Activated T-cell treated with anti-CD3 and anti-CD28 coated beads, Interleukin-2, amount 50 U/mL, for 48 hours (primary cell): ENCODE measurements at regions not wholly inside any gene's neighbourhood (a gene's known extent, or its start where the extent isn't known, plus 50 kb on each side); places are given as distances from the start of the nearest gene placed in this dataset.

ENCODE experiments used
- DNase-seq, 2 experiments: peaks; one replicate each; pipeline ENCODE4 v3.0.0-alpha.2; 2020

- no peak for DNase-seq
Measured at GRCh38 chr19:30313353-30313750, 58.8 kb upstream of the ZNF536 start.

GRCh38 chr19:30314056-30314804 lies 58.0 kb upstream of the ZNF536 start:
- DNase-seq: no peak

- DNase-seq: no peak
Measured at GRCh38 chr19:30314805-30315155, 57.4 kb upstream of the ZNF536 start.

GRCh38 chr19:30315159-30315558 lies 57.0 kb upstream of the ZNF536 start:
- no peak for DNase-seq

GRCh38 chr19:30316000-30316491 lies 56.1 kb upstream of the ZNF536 start:
- no peak for DNase-seq

GRCh38 chr19:30316560-30317106 lies 55.6 kb upstream of the ZNF536 start:
- DNase-seq: no peak

GRCh38 chr19:30317403-30317802 lies 54.8 kb upstream of the ZNF536 start:
- DNase-seq: no peak

GRCh38 chr19:30318261-30318660 lies 53.9 kb upstream of the ZNF536 start:
- no peak for DNase-seq

- no peak for DNase-seq
Measured at GRCh38 chr19:30318936-30319335, 53.2 kb upstream of the ZNF536 start.

GRCh38 chr19:30319411-30319810 lies 52.8 kb upstream of the ZNF536 start:
- DNase-seq: no peak

GRCh38 chr19:30319876-30320275 lies 52.3 kb upstream of the ZNF536 start:
- DNase-seq: no peak

- no peak for DNase-seq
Measured at GRCh38 chr19:30320466-30320865, 51.7 kb upstream of the ZNF536 start.

GRCh38 chr19:30320916-30321315 lies 51.3 kb upstream of the ZNF536 start:
- no peak for DNase-seq
